H4 (cell line): ENCODE measurements at regions not wholly inside any gene's neighbourhood (a gene's known extent, or its start where the extent isn't known, plus 50 kb on each side); places are given as distances from the start of the nearest gene placed in this dataset.

ENCODE experiments used
- DNase-seq: peaks from one replicate; pipeline ENCODE4 v3.0.0-alpha.2; 2015; ENCODE audit warnings: low spot score

- peak; percentile 9 for DNase-seq
Observed at GRCh38 chr2:41580806-41581205, 467.0 kb upstream of the PKDCC start.

- DNase-seq, result no peak
Observed at GRCh38 chr2:41595240-41595639, 452.6 kb upstream of the PKDCC start.

DNA sequence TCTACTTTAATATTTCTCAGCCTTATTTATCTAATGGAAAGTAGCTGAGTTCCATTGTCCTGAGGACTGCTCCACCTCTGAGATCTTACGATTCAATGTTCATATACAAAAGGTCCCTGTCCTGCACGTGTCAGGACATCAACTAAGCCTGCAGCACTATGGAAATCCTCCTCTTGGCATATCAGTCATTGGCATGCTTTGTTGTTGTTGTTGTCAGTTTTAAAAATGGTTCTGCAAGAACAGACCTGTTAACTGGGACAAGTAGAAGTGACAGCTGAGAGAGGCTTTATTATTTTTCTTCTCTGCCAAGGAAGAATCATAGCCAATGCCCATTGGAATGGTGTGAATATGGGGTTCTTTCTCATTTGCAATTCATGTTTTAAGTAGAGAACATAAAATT is 450.1 kb upstream of the PKDCC start:
- DNase-seq, result no peak

GRCh38 chr2:41598161-41598894 is 449.5 kb upstream of the PKDCC start:
- DNase-seq, result no peak

- no peak for DNase-seq
Observed at GRCh38 chr2:41600460-41600859, 447.4 kb upstream of the PKDCC start.

- DNase-seq, result no peak
Observed at GRCh38 chr2:41602341-41602740, 445.5 kb upstream of the PKDCC start.

- no peak for DNase-seq
Observed at GRCh38 chr2:41605311-41605710, 442.5 kb upstream of the PKDCC start.

- DNase-seq, result no peak
Observed at GRCh38 chr2:41605914-41606313, 441.9 kb upstream of the PKDCC start.

- DNase-seq, result no peak
Observed at GRCh38 chr2:41610501-41611190, 437.2 kb upstream of the PKDCC start.

- no peak for DNase-seq
Observed at GRCh38 chr2:41618754-41619153, 429.1 kb upstream of the PKDCC start.

DNA sequence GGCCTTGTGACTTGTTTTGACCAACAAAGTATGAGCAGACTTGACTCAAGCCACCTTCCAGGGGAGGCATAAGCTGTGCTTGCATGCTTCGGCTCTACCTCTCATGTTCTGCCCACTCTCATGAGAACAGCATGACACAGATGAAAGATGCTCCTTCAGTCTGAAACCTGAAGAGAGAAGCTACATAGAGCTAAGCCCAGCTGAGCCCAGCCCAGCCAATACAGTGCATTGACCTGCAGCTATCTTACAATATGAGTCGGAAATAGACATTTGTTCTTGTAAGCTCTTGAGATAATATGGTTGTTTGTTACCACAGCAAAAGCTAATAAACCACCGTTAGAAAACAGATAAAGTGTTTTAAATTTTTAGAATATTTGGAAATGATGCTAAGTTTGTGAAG is 426.7 kb upstream of the PKDCC start:
- no peak for DNase-seq

GRCh38 chr2:41621563-41621962 is 426.3 kb upstream of the PKDCC start:
- no peak for DNase-seq

DNA sequence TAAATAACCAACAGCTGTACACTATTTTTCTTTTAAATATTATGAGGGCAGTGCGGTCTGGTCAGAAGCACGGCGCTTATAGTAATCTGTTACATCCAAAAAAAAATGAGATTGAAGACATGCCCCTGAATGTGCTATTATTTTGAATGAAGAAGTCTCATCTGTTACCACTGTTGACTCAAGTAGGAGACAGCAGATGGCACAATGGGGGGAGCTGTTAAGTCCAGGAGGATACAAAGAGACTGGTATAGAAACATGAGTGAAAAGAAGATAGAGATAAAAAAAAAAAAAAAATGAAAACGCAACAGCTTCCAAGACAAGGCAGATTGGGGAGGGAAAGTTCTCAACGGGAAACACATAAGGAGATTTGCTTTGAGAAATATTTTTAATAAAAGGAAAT is 425.5 kb upstream of the PKDCC start:
- no peak for DNase-seq

DNA sequence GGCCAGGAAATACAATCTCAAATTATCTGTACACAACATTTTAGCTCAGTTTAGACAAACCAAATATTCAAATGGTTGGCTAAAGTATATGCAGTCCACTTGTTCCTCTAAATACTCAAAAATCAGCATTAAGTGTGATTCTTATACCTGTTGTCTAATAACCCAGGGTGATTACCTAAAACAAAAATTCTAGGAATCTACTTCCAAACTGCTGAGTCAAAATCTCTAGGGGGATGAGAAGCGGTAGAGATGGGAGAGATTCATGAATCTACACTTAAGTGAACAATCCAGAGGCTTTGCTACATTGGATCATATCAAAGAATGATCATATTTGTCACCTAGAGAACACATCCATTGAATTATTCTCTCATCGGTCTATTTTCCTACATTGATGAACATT is 420.9 kb upstream of the PKDCC start:
- DNase-seq, result no peak

GRCh38 chr2:41634686-41635085 is 413.1 kb upstream of the PKDCC start:
- no peak for DNase-seq

GRCh38 chr2:41644936-41645335 is 402.9 kb upstream of the PKDCC start:
- DNase-seq, result no peak

GRCh38 chr2:41647468-41648050 is 400.3 kb upstream of the PKDCC start:
- no peak for DNase-seq

DNA sequence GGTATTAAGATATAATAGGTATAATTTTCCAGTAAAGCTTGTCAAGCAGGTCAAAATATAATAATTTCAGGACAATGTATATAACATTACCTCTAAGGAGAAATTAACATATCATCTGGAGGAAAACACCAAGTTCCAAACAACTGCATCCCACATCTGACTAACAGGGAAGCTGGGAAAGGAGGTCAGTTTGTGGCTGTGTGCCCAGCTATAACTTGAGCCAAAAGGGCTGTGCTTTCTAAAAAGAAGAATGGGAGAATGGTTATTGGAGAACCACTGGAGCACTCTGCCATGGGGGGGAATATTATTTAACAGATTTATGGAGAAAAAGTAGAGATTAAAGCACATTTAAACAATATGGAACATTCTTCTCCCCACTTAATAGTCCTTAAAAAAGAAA is 390.6 kb upstream of the PKDCC start:
- no peak for DNase-seq

GRCh38 chr2:41659758-41660157 is 388.1 kb upstream of the PKDCC start:
- DNase-seq, result no peak

DNA sequence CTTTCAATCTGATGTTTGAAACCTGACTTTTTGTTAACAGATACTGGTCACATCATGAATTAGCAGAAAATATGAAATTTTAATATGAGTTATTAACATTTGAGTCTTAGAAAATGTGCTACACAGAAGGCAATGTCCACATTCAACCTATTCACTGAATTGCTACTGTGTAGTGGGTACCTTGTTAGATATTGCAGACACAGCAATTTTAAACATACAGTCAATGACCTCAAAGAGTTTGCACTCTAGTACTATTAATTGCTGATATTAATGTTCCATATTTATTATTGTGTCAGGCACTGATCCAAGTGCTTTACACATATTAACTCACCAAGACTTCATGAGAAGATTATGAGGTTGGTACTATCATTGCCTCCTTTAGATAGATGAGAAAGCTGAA is 385.4 kb upstream of the PKDCC start:
- DNase-seq, result no peak

- no peak for DNase-seq
Observed at GRCh38 chr2:41663056-41663455, 384.8 kb upstream of the PKDCC start.

DNA sequence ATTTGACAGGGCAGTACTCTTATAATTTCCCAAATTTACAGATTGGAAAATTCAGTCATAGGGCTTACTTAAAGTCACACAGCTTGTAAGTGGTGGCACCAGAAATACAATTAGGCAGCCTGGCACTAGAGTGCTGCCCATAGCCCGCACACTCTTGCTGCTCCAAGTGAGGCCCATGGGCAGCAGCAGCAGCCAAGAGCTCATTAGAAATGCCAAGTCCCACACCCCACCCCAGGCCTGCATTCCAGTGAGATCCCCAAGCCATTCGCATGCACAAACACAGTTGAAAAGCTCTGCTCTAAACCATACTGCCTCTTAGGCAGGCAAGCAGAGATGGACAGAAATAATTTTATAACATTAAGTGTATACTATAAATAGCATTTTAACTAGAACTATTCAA is 379.3 kb upstream of the PKDCC start:
- no peak for DNase-seq

DNA sequence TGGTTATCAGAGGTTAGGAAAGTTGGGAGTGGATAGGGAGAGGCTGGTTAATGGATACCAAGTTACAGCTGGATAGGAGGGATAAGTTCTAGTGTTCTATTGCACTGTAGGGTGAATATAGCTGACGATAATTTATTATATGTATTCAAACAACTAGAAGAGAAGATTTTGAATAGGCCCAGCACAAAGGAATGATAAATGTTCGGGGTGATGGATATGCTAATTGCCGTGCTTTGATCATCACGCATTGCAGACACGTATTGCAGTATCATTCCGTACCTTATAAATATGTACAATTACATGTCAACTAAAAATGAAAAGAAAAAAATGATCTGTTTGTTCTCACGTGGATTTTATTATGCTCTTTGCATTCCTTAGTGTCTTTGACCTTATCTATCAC is 369.2 kb upstream of the PKDCC start:
- DNase-seq, result no peak
